CD4-positive, alpha-beta T cell treated with Interleukin-15 for 1 hour (primary cell): ENCODE measurements at regions not wholly inside any gene's neighbourhood (a gene's known extent, or its start where the extent isn't known, plus 50 kb on each side); places are given as distances from the start of the nearest gene placed in this dataset.
"Not testable (repeated sequence)": the region's sequence is repeated elsewhere in the genome, so short reads cannot be mapped to it uniquely, and the experiment has no call there.

Source experiments
- DNase-seq: peaks from one replicate; pipeline ENCODE4 v3.0.0-alpha.2; 2020

GRCh38 chr12:131464081-131464480, 246.8 kb upstream of the SFSWAP start:
- no peak for DNase-seq

- DNase-seq, result no peak
Measured at GRCh38 chr12:131466306-131466705, 244.6 kb upstream of the SFSWAP start.

- no peak for DNase-seq
Measured at GRCh38 chr12:131466932-131467331, 244.0 kb upstream of the SFSWAP start.

GRCh38 chr12:131468206-131468605, 242.7 kb upstream of the SFSWAP start:
- DNase-seq, result no peak

GRCh38 chr12:131469945-131470344, 240.9 kb upstream of the SFSWAP start:
- not testable (repeated sequence) for DNase-seq

GRCh38 chr12:131471271-131471905, 239.5 kb upstream of the SFSWAP start:
- DNase-seq, result no peak

GRCh38 chr12:131471946-131472732, 238.8 kb upstream of the SFSWAP start:
- DNase-seq, result no peak

GRCh38 chr12:131473261-131473660, 237.6 kb upstream of the SFSWAP start:
- DNase-seq, result no peak

GRCh38 chr12:131473741-131474709, 236.9 kb upstream of the SFSWAP start:
- no peak for DNase-seq

- DNase-seq, result not testable (repeated sequence)
Measured at GRCh38 chr12:131475012-131475411, 235.9 kb upstream of the SFSWAP start.

GRCh38 chr12:131477613-131478012, 233.3 kb upstream of the SFSWAP start:
- DNase-seq, result no peak

GRCh38 chr12:131478468-131478867, 232.4 kb upstream of the SFSWAP start:
- no peak for DNase-seq

GRCh38 chr12:131482199-131482598, 228.7 kb upstream of the SFSWAP start:
- no peak for DNase-seq

- DNase-seq, result no peak
Measured at GRCh38 chr12:131482686-131483085, 228.2 kb upstream of the SFSWAP start.

GRCh38 chr12:131486451-131487230, 224.2 kb upstream of the SFSWAP start:
- DNase-seq, result no peak

GRCh38 chr12:131487388-131488124, 223.3 kb upstream of the SFSWAP start:
- no peak for DNase-seq

- DNase-seq, result no peak
Measured at GRCh38 chr12:131489718-131490117, 221.2 kb upstream of the SFSWAP start.

GRCh38 chr12:131491155-131491554, 219.7 kb upstream of the SFSWAP start:
- DNase-seq, result no peak

GRCh38 chr12:131491916-131492490, 218.9 kb upstream of the SFSWAP start:
- no peak for DNase-seq

- DNase-seq, result no peak
Measured at GRCh38 chr12:131493068-131493826, 217.6 kb upstream of the SFSWAP start.

GRCh38 chr12:131494216-131494615, 216.7 kb upstream of the SFSWAP start:
- DNase-seq, result no peak
